IPS-NIHi7 (cell line): ENCODE measurements at regions not wholly inside any gene's neighbourhood (a gene's known extent, or its start where the extent isn't known, plus 50 kb on each side); places are given as distances from the start of the nearest gene placed in this dataset.
A peak's percentile ranks its signal among the peaks of the same experiment; 100 is the strongest.
"Not testable (repeated sequence)": the region's sequence is repeated elsewhere in the genome, so short reads cannot be mapped to it uniquely, and the experiment has no call there.

Source experiments
- DNase-seq: peaks from one replicate; pipeline ENCODE4 v3.0.0; 2012; ENCODE audit warnings: mixed read lengths; ENCODE audit errors: extremely low spot score

DNA sequence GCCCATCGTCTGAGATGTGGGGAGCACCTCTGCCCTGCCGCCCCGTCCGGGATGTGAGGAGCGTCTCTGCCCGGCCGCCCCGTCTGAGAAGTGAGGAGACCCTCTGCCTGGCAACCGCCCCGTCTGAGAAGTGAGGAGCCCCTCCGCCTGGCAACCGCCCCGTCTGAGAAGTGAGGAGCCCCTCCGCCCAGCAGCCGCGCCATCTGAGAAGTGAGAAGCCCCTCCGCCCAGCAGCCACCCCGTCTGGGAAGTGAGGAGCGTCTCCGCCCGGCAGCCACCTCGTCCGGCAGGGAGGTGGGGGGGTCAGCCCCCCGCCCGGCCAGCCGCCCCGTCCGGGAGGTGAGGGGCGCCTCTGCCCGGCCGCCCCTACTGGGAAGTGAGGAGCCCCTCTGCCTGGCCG lies 267.2 kb downstream of the MEF2C start:
- not testable (repeated sequence) for DNase-seq

DNA sequence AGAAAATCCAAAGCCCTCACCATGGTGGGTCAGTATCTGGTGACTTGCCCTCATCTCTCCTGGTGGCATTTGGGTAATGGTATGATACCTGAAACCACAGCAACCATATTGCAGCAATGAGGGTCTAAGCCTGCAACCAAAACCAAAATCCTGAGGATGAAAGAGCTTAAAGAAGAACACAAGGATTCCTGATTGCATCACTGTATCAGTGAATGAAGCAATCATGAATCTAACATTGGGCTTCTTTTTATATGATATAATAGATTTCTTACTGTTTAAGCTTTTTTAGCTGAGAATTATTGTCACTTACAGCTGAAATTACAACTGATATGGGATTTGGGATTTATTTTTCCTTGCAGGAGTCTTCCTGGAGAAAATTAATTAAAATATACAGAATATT lies 269.9 kb downstream of the MEF2C start:
- no peak for DNase-seq

DNA sequence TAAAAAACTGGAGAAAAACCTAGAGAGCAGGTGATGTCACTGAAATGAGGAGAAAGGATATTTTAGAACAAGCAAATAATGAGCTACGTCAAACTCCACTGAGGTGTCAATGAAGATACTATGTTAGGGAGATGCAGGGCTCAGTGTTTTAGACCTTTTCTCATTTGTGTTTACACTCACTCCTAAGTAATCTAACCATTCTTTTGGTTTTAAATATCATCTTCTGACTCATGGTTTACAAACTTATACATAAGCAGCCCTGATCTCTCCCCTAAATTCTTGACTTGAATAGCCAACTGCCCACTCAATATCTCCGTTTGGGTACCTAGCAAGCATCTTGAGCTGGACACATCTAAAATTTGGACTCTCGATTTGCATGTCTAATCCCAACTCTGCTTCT lies 272.4 kb downstream of the MEF2C start:
- DNase-seq = no peak

DNA sequence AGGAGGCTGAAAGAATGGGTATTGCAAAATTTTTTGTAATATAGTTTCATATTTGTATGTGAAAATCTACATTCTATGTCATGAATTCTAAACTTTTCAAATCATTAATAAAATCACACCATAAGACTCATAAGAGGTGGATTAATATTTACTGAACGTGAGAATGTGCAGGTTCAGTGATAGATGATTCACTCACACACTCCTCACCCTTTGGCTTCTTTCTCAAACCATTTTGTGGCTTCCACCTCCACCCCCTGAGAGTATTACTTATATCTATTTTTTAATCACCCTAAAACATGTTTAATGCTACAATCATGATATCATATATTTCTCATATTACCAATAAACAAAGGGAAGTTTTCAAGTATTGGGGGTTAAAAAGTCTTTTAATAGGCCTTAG lies 275.5 kb downstream of the MEF2C start:
- DNase-seq = no peak

DNA sequence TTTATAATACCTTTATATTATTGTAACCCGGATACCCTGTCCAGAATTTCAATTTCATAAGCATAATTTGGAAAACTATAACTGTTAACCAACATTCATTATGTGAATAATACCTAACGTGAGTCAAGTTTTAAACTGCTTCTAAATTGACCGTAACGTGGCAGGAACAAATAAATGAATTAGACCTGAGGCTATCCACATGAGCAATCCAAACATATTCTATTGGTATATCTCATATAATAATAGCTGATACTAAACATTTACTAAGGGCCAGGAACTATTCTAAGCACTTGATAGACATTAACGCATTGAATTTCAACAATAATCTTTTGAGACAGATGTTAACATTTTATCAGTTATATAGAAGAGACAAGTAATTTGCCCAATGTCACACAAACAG lies 276.4 kb downstream of the MEF2C start:
- no peak for DNase-seq

DNA sequence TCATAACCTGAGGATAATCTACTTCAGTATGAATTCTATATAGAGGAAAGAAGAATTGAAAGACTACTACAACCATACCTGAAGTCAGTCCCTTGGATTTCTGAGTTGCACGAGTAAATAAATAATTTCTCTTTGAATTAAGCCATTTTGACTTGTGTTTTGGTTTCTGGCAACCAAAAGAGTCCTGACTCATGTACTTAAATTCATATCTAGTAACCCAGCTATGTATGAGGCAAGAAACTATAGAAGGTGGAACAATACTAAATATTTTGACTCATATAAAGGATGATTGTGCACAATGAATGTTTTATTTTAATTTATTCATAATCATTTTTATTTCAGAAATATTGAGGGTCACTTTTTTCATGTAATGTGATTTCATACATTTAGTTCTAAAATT lies 276.8 kb downstream of the MEF2C start:
- no peak for DNase-seq

DNA sequence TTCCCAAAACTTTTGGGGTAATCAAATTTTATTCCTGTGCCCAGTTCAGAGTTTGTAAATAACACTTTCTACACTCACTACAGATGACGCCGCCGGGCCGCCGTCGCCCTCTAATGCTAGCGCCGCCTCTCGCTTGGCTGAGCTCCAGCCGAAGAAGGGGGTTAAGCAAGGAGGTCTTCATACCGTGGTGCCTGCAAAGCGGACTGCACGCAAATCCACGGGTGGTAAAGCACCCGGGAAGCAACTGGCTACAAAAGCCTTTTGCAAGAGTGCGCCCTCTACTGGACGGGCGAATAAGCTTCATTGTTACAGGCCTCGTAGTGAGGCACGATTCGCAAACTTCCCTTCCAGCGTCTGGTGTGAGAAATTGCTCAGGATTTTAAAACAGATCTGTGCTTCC lies 280.4 kb downstream of the MEF2C start:
- DNase-seq = peak; percentile 18

DNA sequence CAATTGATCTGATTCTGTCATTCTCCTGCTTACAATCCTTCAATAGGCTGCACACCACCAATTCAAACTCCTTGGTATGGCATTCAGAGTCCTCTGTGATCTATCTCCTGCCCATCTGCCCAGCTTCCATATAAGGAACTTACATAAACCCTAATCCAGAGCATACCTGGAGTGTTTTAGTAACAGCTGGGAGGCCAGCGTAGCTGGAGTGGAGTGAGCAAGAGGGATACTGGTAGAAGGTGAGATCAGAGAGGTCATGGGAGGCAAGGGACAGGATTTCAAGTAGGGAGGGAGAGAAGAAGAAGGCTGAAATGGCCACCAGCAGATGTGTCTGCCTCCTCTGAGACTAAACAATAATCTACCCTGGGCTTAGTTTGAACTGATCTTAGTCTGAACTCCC lies 288.5 kb downstream of the MEF2C start:
- DNase-seq = no peak

DNA sequence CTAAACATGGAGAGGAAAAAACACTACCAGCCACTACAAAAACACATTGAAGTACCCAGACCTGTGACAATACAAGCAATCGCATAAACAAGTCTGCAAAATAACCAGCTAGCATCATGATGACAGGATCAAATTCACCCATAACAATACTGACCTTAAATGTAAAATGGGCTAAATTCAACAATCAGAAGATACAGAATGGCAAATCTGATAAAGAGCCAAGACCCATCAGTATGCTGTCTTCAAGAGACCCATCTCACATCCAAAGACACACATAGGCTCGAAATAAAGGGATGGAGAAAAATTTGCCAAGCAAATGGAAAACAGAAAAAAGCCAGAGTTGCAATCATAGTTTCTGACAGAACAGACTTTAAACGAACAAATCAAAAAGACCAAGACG lies 294.4 kb downstream of the MEF2C start:
- no peak for DNase-seq

DNA sequence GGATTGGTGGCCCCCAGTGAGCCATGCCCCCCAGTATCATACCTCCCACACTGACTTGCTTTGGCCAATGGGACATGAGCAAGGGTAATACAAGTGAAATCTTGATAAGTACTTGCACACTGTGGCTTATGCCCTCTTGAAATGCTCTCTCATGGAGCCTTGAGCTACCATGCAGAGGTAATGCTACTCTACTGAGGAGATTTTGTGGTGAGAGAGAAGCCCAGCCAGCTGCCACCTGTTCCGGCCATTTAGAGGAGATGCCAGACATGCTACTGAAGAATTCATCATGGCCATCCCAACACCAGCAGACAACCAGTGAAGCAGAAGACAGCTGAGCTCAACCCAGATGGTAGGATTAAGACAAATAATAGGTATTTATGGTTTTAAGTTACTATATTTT lies 299.5 kb downstream of the MEF2C start:
- no peak for DNase-seq

DNA sequence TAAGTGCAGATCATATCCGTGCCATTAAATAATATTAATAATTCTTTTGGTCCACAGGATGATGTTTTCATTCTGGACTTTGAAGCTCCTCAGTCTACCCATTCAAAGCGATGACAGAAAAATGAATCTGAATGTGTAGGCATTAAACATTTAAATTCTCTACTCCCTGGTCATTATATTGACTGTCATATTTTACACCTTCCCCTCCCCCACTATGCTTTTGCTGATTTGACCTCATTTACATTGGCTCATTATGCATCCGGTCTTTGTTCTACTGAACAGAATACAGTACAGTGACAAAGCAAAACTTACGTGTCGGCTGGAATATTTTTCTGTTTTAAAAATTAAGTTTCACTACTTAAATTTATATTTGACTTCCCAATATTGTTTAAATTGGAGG lies 289.7 kb upstream of the TMEM161B start:
- DNase-seq = no peak

DNA sequence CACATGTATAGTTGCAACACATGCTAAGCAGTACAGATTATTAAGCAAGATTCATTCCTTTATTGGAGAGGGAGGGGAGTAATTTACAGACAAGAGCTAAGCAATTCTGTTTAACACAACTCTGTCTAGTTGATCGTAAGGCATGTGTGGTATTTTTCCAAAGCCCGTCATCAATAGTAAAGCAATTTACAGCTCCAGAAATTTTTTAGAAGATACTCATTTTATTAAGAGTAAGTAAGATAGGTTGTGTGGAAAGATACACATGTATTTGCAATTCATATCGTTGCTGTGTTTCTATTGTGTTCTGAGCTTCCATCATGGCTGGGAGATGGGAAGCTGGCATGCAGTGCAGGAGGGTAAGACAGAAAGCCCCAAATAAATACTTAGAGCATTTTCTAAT lies 289.2 kb upstream of the TMEM161B start:
- DNase-seq = no peak

DNA sequence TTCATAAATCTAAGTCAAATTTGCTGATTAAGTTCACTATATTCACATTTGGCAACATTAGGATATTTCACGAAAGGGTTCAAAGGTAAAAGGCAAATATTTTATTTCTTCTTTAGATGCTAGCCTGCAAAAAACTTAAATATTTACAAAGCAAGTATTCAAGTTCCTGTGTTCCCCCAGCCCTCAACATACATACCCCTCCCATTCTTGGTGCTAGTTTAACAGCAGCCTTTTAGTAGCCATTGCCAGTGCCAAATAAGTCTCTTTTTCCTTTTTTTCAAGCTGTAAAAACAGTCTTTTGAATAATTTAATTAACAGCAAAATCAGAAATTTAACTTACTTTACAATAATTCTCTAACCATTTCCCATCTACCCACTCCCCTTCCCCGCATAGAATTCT lies 288.5 kb upstream of the TMEM161B start:
- no peak for DNase-seq

DNA sequence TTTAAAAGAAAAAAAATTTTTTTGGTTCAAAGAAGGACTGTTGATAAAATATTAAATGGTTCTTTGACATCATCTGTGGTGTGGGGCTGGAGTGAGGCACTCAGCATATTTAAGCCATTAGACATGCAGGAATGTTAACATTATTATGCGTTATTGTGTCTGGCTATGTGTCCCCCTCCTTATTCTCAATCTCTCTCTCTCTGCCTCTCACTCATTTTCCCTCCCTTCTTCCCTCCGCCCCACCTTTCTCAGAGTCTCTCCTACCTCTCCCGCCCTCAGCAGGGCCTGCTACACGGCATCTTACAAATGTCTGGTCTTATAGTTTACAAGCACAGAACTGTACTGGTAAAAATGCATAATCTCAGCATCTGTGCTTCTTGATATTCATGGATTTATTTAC lies 287.8 kb upstream of the TMEM161B start:
- DNase-seq = peak; percentile 20

DNA sequence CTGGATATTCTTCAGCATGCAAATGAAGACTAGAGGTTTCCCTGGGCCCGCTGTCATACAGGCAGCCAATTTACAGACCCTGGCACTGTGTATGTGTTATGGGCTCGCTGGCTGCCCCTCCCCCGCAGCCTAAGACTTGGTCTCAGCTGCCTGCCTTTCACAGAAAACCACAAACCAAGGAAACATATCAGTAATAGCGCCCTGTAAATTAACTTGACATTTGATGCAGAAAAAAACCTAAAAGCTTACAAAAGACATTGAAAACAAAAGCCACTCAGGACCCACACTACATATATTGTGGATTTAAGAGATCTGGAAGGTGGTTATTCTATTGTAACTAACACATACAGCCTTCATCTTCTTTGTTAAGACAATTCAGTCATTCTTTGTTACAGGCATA lies 287.0 kb upstream of the TMEM161B start:
- peak; percentile 33 for DNase-seq

DNA sequence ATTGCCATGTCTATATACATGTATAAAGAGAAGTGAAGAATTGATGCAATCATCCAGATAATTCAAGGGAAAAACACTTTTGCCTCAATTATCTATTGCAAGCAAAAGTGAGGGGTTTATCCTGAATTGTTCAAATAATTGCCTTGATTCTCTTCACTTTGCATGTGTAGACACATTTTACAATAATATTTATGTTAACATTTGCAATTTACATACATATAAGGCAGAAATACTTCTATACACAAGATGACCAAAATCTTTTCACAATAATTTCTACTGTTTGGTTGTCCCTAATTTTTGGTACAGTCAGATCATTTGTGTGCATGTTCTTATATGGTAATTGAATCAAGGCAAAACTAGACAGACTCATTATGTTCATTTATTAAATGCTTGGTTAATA lies 285.3 kb upstream of the TMEM161B start:
- no peak for DNase-seq

DNA sequence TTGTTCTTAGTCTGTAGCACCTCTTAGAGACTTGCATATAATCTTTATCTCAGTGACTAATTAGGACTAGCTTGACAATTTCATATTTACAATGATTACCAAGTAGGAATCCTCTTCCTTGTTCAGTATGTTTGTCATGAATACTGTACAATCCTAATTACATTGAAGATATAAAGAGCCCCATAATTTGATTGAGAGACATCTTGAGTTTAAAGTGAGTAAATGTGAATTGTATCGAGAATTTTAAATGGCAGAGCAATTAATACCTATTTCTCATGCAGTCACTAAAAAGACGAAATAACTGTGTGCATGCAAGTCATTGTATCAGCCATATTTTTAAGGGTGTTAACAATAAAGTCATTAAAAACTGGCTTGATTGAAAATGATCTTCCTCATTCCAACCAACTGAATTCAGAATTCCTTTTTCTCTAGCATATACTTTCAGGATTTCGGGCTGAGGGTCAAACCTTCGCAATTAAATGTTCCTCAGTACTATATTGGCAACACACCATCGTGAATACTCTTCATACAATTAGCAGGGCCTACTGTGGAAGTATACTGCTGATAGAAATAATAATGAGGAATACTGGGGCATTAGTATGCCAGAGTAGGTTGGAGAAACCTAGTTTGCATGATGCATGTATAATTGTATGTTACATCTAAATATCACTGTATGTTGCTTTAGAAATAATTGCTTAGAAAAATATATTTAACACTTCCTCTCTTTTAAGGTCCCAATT lies 284.7 kb upstream of the TMEM161B start:
- no peak for DNase-seq

DNA sequence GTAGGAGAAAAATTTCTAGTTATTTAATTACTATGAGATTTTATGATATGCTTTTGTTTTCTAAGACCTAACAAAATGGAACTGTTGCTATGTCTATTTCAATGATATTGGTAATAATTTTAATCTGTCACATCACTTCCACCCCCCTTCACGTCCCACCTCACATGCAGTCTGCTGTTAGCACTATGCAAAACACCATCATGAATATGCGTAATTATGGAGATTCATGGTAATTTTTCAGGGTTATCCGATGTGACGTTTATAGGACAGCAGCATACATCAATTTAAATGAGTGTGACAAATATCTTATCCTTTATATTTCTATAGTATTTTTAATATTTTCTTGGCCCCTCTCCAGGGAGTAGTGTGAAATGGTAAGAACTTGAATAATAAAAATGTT lies 283.8 kb upstream of the TMEM161B start:
- no peak for DNase-seq

DNA sequence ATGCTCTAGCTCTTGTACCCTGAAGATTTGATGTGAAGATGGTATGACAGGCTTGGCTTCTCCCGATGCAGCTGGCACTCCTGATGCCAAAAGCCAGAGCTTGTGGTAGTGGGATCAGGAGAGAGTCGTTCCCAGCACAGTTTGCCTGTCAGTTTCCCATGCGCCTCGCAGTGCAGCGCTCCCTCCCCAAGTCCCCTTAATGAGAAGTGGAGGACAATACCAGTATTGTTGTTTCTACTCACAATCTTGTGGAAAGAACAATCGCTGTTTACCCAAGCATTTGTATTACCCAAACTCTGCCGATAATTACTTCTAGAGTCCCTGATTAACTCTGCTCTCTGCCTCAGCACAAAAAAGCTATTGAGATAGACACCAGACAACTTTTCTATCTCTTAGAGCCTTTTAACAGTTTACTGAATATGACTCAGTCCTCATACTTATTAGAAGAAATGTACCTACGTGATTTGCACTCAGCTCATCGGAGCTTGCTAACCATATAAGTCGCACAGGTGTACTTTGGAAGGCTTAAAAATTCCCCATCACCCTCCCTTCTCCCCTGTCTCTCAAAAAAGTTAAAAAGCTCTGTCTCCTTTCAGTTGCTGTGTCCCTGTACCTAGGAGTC lies 283.2 kb upstream of the TMEM161B start:
- DNase-seq = peak; percentile 20

DNA sequence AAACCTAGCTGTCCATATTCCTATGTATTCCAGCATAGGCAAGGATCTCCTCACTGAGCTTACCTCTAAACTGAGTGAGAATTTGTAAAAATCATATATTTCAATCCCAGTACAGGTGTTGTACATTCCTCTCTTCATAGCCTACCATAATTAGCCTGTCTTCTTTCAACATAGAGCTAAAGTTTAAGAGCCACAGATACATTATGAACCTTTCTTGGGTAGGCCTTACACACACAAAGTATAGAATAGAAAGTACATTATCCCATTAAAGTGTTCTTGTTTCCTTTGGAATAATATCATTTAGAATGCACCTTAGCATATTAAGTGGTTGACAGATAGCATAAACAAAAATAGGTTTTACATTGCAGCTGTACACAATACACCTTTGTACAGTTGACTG lies 282.1 kb upstream of the TMEM161B start:
- DNase-seq = no peak

DNA sequence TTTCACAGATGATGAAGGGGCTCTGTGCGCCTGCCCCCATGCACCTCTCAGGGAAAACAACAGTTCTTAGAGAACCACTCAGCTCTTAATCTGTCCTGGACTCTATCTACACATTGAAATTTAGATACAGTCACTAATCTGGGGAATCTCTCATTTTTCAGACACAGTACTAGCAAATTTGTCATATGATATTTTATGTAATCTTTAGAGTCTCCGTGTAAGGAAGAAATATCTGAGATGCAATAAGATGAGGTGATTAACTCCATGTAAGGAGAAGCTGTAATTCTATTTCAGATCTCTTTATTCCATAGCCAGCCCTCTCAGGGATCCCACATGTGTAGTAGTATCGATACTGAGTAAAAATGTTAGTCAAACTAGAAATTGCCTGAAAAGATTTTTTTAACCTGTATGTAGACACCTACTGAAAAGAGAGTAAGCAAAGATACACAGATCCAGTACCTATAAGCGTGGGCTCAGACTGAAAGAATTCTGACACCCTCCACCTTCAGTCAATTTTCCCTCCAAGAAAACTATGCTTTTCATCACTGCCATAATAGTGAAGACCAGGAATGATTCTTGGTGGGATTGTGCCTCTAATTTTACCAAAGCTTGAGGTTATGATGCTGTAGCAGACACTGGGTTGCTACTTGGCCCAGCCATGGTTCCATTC lies 279.6 kb upstream of the TMEM161B start:
- DNase-seq = no peak

DNA sequence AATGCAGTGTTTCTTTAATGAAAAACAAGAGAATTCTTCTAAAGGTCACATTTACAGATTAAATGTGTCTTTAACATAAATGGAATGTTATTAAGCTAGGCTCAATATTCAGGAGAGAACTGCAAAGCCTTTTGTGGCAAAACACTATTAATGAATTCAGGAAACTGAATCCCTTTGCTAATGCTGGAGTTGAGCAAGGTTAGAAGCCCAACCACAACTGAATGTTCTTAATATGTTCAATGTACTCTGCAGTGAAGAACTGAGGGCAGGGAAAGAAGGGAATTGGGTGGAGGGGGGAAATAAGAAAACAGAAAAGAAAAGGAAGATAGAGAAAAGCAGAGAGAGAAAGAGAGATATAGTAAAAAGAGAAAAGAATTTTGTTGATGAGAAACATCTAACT lies 276.7 kb upstream of the TMEM161B start:
- no peak for DNase-seq

DNA sequence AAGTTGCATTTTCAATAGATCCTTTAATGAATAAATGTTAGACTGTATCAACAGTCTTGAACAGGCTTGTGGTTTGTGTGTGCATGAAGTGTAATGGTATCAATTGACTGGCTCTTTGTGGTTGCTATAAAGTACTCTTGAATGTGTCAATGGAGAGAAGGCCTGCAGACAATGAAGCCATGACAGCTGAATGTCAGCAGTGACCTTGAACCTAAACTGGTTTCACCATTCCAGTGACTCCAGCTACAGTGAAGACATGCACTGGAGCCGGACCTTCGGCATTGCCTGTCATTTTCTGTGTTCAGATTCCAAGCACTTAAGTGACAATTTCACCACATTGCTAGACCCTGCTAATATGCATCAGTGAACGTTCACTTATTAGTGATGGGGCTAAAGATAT lies 276.0 kb upstream of the TMEM161B start:
- no peak for DNase-seq
